ENCODE measurements at regions not wholly inside any gene's neighbourhood (a gene's known extent, or its start where the extent isn't known, plus 50 kb on each side); places are given as distances from the start of the nearest gene placed in this dataset.
A peak's percentile ranks its signal among the peaks of the same experiment; 100 is the strongest.
"Not testable (repeated sequence)": the region's sequence is repeated elsewhere in the genome, so short reads cannot be mapped to it uniquely, and the experiment has no call there.

GRCh38 chr4:33780952-33781791 is 2463.1 kb downstream of the ARAP2 start:
- no peak for DNase-seq

GRCh38 chr4:33785843-33786242 is 2458.5 kb downstream of the ARAP2 start:
- DNase-seq: no peak

GRCh38 chr4:33802578-33802977 is 2441.7 kb downstream of the ARAP2 start:
- no peak for DNase-seq

DNA sequence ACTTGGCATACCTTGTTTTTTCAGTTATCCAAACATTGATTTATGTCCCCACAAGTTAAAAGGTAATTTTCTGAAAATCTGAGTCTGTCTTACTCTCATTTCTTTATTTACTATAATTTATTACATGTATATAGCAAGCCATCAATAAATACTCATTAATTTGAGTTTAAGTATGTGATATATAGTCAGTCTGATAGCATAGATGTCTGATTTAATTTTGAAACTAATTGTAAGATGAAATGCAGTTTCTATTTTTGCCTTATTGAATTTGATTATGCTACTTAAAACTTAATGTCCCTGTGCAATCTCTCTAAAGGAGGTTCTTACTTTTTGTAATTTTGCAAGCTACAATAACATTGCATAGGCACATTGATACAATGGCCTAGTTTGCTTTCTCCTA is 2418.6 kb downstream of the ARAP2 start:
- DNase-seq: no peak

GRCh38 chr4:33829356-33829755 is 2415.0 kb downstream of the ARAP2 start:
- DNase-seq: not testable (repeated sequence)

- no peak for DNase-seq
Observed at GRCh38 chr4:33831442-33832066, 2412.8 kb downstream of the ARAP2 start.

DNA sequence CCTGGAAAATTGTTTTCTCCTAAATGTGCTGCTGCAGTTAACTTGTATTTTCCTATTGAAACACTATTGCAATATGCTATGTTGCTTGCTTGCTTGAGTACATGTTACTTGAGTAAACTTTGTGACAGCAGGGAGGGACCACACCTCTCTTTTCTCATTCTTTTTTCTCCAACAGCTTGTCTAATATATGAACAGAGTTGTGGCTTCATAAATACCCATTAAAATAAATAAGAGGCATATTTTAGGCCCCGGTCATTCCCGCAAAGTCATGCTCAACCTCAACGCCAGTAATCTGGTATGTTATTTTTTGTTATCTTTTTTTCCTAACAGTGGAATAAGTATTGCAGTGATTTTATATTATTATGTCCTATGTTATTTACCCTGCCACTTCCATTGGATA is 2408.6 kb downstream of the ARAP2 start:
- DNase-seq: not testable (repeated sequence)

GRCh38 chr4:33837043-33837838 is 2407.1 kb downstream of the ARAP2 start:
- no peak for DNase-seq

DNA sequence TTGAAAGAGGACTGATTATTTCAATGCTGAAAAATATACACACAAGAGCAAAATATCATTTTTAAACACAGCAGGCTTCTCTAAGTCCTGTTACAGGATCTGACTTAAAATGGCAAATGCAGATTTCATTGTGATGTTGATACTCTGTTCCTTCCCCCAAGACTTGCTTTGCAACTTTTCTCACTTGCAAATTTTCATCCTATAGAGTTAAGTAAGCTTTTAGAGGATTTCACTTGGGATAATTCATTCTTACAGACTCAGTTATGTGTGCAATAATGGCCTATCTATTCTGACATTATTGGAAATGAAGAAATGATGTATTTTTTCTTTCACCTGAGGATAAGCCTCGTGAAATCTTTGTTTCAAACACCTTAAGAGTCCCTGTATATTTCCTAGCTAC is 2403.2 kb downstream of the ARAP2 start:
- no peak for DNase-seq

GRCh38 chr4:33850371-33850902 is 2393.9 kb downstream of the ARAP2 start:
- no peak for DNase-seq

- not testable (repeated sequence) for DNase-seq
Observed at GRCh38 chr4:33853670-33854069, 2390.6 kb downstream of the ARAP2 start.

DNA sequence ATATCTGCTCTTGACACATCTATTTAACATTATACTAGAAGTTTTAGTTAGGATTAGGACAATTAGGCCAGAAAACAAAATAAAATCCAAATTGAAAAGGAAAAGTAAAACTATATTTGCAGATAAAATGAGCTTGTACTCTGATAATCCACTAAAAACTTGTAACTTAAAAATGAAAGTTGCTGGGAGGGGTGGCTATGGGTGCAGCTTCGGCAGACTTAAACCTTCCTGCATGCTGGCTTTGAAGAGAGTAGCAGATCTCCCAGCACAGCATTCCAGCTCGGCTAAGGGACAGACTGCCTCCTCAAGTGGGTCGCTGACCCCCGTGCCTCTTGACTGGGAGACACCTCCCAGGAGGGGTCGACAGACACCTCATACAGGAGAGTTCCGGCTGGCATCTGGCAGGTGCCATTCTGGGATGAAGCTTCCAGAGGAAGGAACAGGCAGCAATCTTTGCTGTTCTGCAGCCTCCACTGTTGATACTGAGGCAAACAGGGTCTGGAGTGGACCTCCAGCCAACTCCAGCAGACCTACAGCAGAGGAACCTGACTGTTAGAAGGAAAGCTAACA is 2379.9 kb downstream of the ARAP2 start:
- no peak for DNase-seq

DNA sequence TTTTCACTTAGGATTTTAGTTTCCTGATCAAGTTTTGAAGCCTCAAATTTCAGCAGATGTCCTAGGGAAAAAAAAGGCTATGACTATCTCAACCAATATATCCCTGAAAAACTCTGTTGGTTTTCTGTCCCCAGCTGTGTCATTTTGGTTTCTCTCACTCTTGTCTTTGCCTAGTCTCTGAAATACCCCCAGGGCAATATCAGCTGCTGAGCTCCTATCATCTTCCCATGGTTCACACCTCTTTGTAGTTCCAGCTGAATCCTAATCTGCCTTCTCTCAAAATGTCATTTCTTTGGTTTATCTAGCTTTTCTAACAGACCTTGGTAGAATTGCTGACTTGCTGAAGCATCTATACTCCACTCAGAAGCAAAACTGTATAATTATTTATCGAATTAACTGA is 2370.5 kb downstream of the ARAP2 start:
- no peak for DNase-seq

DNA sequence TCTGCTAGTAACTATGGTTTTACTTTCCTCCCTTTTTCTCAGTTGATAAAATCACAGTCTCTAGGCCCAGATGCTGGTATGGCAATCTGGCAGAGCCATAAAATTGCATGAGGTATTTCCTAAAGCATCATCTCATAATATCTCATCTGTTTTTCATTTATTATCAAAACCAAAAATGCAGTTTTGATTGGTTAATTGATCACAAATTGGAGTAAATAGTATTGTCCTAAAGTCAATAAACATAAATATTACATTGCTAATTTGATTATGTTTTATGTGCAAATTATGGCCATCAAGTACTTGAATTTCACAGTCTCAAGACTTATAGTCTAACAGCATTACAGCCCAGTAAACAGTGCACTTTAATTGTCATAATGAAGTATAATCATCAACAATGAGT is 2365.6 kb downstream of the ARAP2 start:
- no peak for DNase-seq

GRCh38 chr4:33881176-33881575 is 2363.1 kb downstream of the ARAP2 start:
- DNase-seq: no peak

DNA sequence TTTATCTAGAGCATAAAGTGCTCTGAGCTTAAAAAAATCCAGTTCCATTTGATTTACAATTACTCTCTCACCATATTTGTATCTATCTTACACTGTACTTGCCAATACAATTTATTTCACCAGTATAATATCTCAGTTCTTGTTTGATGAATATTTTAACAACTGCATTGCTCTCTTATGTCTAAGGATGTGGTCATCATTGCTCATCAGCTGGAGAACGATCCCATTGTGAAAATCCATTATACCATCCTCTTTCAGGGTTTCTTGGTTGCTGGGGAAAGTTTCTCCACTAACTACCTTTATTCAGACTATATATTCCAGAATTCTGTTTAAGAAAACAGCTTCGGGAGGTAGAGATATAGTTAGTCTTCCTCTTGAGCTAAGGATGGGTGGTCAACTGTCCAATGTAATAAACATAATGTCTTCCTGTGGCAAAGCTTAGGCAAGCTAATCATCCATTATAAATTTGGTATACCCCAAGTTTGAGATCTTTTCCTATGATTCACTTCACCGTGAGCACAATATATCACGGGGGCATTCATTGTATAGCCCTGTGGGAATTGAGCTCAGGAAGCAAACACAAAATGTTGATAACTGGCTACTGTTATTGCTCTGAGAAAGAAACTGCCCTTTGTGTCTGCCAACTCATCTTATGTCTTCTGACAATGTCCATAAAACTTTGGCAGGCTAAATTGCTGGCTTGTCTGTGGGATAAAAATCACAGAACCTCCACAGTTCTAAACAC is 2361.9 kb downstream of the ARAP2 start:
- no peak for DNase-seq

- DNase-seq: no peak
Observed at GRCh38 chr4:33883111-33883510, 2361.2 kb downstream of the ARAP2 start.

- peak; percentile 59 for DNase-seq
Observed at GRCh38 chr4:33886356-33886755, 2358.0 kb downstream of the ARAP2 start.

GRCh38 chr4:33890841-33891240 is 2353.5 kb downstream of the ARAP2 start:
- DNase-seq: peak; percentile 70

DNA sequence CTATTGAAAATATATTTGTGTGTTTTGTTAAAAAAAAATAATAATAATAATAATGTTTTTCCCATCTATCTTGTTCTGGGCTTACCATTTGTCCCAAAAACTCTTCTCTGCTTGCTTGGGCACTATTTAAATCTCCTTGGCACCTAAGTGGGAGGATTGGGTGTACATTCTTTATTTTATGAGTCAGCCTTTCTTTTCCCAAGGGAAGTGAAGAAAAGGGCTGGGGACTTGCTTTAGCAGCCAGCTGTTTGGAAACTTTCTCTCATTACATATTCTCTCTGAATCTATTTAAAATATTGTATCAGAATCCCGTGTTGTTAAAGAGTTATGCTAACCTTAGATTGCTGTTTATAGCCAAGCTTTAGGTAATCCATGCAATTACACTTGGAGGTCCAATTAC is 2332.4 kb downstream of the ARAP2 start:
- no peak for DNase-seq

- no peak for DNase-seq
Observed at GRCh38 chr4:33914386-33914785, 2329.9 kb downstream of the ARAP2 start.

DNA sequence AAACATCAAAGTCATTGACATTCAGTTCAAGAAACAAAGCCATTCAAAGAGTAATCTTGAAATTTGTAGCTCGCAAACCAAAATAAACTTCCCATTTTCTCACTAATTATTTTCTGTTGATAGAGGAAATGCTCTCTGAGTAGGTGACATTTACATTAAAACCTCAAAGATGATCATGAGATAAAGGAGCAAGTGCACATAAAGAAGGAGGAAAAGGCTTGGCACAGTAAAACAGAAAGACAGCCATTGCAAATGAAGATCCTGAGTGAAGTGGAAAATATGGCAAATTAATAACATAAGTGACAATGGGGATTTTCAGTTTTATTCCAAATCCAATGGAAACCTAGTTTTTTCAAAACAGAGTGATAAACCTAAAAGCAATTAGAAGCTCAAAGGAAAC is 2320.8 kb downstream of the ARAP2 start:
- no peak for DNase-seq

Measured in NCI-H2171 treated with DMSO at 0.1 percent for 48 hours (cell line).